Activated T-helper 1 cell treated with Interleukin-2 at 50 U/mL for 16 hours (primary cell): ENCODE measurements at regions not wholly inside any gene's neighbourhood (a gene's known extent, or its start where the extent isn't known, plus 50 kb on each side); places are given as distances from the start of the nearest gene placed in this dataset.

ENCODE experiments used
- DNase-seq: peaks from one replicate; pipeline ENCODE4 v3.0.0-alpha.2; 2020; ENCODE audit warnings: low read depth

DNA sequence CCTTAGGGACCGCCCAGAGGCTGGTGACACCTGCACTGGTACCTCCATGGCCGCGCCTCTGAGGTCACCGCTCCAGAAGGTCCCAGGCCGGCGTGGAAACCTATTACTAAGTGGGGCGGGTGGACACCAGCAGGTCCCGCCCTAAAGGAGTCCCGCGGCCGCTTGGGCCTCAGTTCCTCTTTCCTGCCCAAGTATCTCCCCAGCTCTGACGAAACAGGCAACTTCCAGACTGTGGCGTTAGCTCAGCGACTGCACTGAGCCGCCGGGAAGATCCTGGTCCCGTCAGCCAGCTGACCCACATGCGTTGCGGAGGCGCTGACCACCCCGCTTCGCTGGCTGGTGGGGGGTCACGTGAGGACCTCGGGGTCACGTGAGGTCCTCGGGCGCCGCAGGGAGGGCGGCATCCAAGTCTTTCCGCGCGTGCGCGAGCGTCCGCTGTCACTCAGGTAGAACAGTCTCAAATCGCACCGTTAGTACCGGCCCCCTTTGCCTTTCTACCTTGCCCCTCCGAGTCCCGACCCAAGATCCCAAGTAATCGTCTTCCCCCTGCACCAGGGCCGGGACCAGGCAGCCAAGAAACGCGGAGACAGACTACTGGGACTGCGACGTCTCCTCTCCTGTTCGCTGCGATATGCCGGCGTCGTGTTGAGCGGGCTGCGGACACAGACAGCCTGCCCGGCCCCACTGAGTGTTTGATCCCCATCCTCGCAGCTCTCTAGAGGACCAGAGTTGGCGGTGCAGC lies 53.7 kb upstream of the KDM4C start:
- peak; percentile 77 for DNase-seq

- DNase-seq: no peak
Measured at GRCh38 chr9:6702707-6703106, 55.1 kb upstream of the KDM4C start.

DNA sequence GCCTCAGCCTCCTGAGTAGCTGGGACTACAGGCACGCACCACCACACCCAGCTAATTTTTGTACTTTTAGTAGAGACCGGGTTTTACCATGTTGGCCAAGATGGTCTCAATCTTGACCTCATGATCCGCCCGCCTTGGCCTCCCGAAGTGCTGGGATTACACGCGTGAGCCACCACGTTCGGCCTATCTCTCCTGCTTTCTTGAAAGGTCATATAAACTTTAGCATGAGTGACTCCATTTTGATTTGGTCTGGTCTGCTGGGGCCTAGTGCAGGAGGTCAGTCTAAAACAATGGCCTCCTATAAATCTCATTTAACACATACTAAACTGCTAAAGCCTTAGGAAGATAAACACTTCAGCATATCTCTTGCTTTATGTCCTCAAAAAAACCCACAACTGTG lies 50.6 kb upstream of the GLDC start:
- no peak for DNase-seq

- no peak for DNase-seq
Measured at GRCh38 chr9:6695121-6695814, 49.7 kb upstream of the GLDC start.
